ENCODE measurements at regions not wholly inside any gene's neighbourhood (a gene's known extent, or its start where the extent isn't known, plus 50 kb on each side); places are given as distances from the start of the nearest gene placed in this dataset.

DNA sequence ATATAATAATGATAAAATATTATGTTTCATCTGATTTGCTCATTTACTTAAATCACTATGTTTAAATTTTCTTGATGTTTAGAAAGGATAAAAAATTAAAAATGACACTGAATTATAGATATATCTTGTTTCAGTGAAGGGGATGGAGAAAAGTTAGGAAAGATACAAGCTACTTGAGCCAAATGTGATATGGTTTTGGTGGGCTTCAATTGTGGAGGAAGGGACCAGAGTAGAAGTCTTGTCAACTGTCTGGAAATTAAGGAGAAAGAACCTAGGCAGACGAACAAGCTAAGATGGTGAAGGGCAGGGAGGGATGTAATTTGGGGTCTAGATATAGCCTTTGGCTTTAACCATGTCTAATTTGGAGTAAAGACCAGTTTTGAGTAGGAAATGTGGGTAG lies 186.4 kb upstream of the MMS22L start:
- TF ChIP-seq, protein P1, sequence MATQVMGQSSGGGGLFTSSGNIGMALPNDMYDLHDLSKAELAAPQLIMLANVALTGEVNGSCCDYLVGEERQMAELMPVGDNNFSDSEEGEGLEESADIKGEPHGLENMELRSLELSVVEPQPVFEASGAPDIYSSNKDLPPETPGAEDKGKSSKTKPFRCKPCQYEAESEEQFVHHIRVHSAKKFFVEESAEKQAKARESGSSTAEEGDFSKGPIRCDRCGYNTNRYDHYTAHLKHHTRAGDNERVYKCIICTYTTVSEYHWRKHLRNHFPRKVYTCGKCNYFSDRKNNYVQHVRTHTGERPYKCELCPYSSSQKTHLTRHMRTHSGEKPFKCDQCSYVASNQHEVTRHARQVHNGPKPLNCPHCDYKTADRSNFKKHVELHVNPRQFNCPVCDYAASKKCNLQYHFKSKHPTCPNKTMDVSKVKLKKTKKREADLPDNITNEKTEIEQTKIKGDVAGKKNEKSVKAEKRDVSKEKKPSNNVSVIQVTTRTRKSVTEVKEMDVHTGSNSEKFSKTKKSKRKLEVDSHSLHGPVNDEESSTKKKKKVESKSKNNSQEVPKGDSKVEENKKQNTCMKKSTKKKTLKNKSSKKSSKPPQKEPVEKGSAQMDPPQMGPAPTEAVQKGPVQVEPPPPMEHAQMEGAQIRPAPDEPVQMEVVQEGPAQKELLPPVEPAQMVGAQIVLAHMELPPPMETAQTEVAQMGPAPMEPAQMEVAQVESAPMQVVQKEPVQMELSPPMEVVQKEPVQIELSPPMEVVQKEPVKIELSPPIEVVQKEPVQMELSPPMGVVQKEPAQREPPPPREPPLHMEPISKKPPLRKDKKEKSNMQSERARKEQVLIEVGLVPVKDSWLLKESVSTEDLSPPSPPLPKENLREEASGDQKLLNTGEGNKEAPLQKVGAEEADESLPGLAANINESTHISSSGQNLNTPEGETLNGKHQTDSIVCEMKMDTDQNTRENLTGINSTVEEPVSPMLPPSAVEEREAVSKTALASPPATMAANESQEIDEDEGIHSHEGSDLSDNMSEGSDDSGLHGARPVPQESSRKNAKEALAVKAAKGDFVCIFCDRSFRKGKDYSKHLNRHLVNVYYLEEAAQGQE (IDR thresholded peaks at IDR 0.05; ENCODE audit: insufficient replicate concordance, low read depth) = no peak
- TF ChIP-seq SPI1 (IDR thresholded peaks at IDR 0.05; ENCODE audit: borderline replicate concordance, low read depth) = no peak
- TF ChIP-seq, protein P2, sequence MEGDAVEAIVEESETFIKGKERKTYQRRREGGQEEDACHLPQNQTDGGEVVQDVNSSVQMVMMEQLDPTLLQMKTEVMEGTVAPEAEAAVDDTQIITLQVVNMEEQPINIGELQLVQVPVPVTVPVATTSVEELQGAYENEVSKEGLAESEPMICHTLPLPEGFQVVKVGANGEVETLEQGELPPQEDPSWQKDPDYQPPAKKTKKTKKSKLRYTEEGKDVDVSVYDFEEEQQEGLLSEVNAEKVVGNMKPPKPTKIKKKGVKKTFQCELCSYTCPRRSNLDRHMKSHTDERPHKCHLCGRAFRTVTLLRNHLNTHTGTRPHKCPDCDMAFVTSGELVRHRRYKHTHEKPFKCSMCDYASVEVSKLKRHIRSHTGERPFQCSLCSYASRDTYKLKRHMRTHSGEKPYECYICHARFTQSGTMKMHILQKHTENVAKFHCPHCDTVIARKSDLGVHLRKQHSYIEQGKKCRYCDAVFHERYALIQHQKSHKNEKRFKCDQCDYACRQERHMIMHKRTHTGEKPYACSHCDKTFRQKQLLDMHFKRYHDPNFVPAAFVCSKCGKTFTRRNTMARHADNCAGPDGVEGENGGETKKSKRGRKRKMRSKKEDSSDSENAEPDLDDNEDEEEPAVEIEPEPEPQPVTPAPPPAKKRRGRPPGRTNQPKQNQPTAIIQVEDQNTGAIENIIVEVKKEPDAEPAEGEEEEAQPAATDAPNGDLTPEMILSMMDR (IDR thresholded peaks at IDR 0.05; ENCODE audit: insufficient read depth, low read length) = no peak
- no peak for TF ChIP-seq POLR2AphosphoS5 (IDR thresholded peaks at IDR 0.05; ENCODE audit: low read depth)
- no peak for TF ChIP-seq GABPA (IDR thresholded peaks at IDR 0.05; ENCODE audit: low read depth)
- DNase-seq (ENCODE audit: low read depth in 1 of 2, low spot score in 1 of 2) = no peak
- H3K4me3 ChIP-seq (replicated peaks; ENCODE audit: insufficient read depth, low read length) = no peak overlapping the region
- H3K27ac ChIP-seq (replicated peaks) = no peak overlapping the region
- no peaks in the 10 kb centered on the region for H3K27me3 ChIP-seq (ENCODE audit: insufficient read depth, poor library complexity, severe bottlenecking)

DNA sequence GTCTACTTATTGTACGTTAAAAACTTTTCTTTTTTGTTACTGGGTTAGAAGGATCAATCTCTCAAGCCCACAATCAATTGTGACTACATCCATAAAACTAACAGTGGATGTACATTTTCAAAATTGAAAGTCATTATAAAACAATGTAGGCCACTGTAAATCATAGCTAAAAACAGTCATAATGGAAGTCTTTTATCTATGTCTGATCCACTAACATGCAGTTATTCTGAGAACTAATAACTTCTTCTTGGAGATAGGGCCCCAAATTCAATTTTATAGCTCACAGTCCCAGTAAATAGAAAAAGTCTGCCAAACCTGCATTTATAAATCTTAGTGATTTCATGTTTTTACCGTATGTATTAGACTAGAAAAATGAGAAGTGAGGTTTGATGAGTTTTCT lies 187.3 kb upstream of the MMS22L start:
- no peak overlapping the region for H3K27ac ChIP-seq (replicated peaks)
- H3K27me3 ChIP-seq (ENCODE audit: insufficient read depth, poor library complexity, severe bottlenecking) = no peaks in the 10 kb centered on the region
- no peak overlapping the region for H3K4me3 ChIP-seq (replicated peaks; ENCODE audit: insufficient read depth, low read length)
- TF ChIP-seq POLR2AphosphoS5 (IDR thresholded peaks at IDR 0.05; ENCODE audit: low read depth) (no peak), SPI1 (IDR thresholded peaks at IDR 0.05; ENCODE audit: borderline replicate concordance, low read depth) (no peak), GABPA (IDR thresholded peaks at IDR 0.05; ENCODE audit: low read depth) (no peak)
- TF ChIP-seq, protein P2 (IDR thresholded peaks at IDR 0.05; ENCODE audit: insufficient read depth, low read length) = no peak
- TF ChIP-seq, protein P1 (IDR thresholded peaks at IDR 0.05; ENCODE audit: insufficient replicate concordance, low read depth) = no peak
- no peak for DNase-seq (ENCODE audit: low read depth in 1 of 2, low spot score in 1 of 2)

DNA sequence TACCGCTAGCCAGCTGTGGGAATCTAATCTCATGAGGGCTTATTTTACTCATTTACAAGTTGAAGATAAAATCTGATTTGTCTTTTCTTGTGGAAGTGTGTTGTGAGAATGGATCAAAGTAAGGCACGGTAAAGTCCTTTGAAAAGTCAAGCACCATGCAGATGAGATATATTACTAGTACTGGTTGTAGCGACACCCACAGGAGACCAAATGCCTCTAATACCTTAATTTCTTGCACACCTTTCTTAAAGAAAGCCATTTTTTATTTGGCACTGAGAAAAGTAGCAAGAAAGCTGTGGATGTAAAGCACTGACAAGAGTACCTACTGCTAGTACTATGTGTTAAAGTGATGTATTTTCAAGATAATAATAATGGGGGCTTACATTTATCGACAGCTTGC lies 191.0 kb upstream of the MMS22L start:
- TF ChIP-seq POLR2AphosphoS5 (IDR thresholded peaks at IDR 0.05; ENCODE audit: low read depth) = no peak
- TF ChIP-seq, protein P2 (IDR thresholded peaks at IDR 0.05; ENCODE audit: insufficient read depth, low read length) = no peak
- TF ChIP-seq, protein P1 (IDR thresholded peaks at IDR 0.05; ENCODE audit: insufficient replicate concordance, low read depth) = no peak
- no peak for TF ChIP-seq GABPA (IDR thresholded peaks at IDR 0.05; ENCODE audit: low read depth)
- TF ChIP-seq SPI1 (IDR thresholded peaks at IDR 0.05; ENCODE audit: borderline replicate concordance, low read depth) = no peak
- H3K27me3 ChIP-seq (ENCODE audit: insufficient read depth, poor library complexity, severe bottlenecking) = no peaks in the 10 kb centered on the region
- no peak for DNase-seq (ENCODE audit: low read depth in 1 of 2, low spot score in 1 of 2)
- H3K27ac ChIP-seq (replicated peaks) = no peak overlapping the region
- H3K4me3 ChIP-seq (replicated peaks; ENCODE audit: insufficient read depth, low read length) = no peak overlapping the region

Data from HL-60 (cell line).